ENCODE measurements at regions not wholly inside any gene's neighbourhood (a gene's known extent, or its start where the extent isn't known, plus 50 kb on each side); places are given as distances from the start of the nearest gene placed in this dataset.

DNA sequence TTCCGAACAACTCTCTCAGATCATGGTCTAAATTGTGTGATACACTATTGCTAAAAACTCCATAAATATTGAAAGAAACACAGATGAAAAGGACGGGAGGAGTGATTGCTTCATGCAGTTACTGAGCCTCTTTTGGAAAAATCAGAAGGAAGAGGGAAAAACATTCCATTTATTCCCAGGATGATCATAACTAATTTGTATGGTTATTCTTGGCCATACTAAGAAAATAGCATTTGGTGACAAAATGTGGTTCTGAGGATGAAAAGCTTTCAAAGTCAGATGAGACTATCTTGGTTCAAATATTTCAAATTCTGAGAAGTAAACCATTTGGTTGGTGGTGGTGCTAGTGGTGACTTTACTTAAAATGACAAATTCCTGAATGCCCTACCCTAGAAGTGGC lies 305.4 kb upstream of the LDB2 start:
- TF ChIP-seq, protein P1, sequence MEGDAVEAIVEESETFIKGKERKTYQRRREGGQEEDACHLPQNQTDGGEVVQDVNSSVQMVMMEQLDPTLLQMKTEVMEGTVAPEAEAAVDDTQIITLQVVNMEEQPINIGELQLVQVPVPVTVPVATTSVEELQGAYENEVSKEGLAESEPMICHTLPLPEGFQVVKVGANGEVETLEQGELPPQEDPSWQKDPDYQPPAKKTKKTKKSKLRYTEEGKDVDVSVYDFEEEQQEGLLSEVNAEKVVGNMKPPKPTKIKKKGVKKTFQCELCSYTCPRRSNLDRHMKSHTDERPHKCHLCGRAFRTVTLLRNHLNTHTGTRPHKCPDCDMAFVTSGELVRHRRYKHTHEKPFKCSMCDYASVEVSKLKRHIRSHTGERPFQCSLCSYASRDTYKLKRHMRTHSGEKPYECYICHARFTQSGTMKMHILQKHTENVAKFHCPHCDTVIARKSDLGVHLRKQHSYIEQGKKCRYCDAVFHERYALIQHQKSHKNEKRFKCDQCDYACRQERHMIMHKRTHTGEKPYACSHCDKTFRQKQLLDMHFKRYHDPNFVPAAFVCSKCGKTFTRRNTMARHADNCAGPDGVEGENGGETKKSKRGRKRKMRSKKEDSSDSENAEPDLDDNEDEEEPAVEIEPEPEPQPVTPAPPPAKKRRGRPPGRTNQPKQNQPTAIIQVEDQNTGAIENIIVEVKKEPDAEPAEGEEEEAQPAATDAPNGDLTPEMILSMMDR (IDR thresholded peaks at IDR 0.05; ENCODE audit: extremely low read depth in 1 of 2, insufficient read depth in 1 of 2, low read depth in 1 of 2, low read length in 2 of 2) = no peak
- TF ChIP-seq EZH2 (IDR thresholded peaks at IDR 0.05; ENCODE audit: borderline replicate concordance, low read depth, low read length, severe bottlenecking) = no peak
- no peak for TF ChIP-seq POLR2A (IDR thresholded peaks at IDR 0.05; ENCODE audit: low read depth, low read length)
- no peak for TF ChIP-seq MAX (IDR thresholded peaks at IDR 0.05; ENCODE audit: insufficient read depth, insufficient read length)
- TF ChIP-seq POLR2AphosphoS5 (IDR thresholded peaks at IDR 0.05; ENCODE audit: insufficient read depth, low read depth, low read length) = no peak
- TF ChIP-seq JUN (IDR thresholded peaks at IDR 0.05; ENCODE audit: borderline replicate concordance, insufficient read depth, insufficient read length, low read depth) = no peak
- TF ChIP-seq MYC (IDR thresholded peaks at IDR 0.05; ENCODE audit: low read depth, low read length) = no peak
- TF ChIP-seq FOS (IDR thresholded peaks at IDR 0.05; ENCODE audit: borderline replicate concordance, insufficient read depth, low read length) = no peak
